Breast epithelium (tissue), 4 donors: ENCODE measurements at regions not wholly inside any gene's neighbourhood (a gene's known extent, or its start where the extent isn't known, plus 50 kb on each side); places are given as distances from the start of the nearest gene placed in this dataset.

Source experiments
- DNase-seq, 2 donors: peaks; one replicate each; pipeline ENCODE4 v3.0.0-alpha.2; 2019; ENCODE audit warnings: low spot score in 2 of 2
- H3K27ac ChIP-seq, 2 donors: fragments of 200-600 bp; sonication (generic) in 1 of 2; one replicate each; pipeline ENCODE4 v1.5.1; 2016 to 2019; ENCODE audit warnings: mild to moderate bottlenecking in 1 of 2
- H3K27me3 ChIP-seq, 2 donors: fragments of 200-600 bp; sonication (generic) in 1 of 2; one replicate each; pipeline versions ENCODE4 v1.5.1 to v1.6.0; 2017 to 2019; ENCODE audit warnings: control low read depth in 1 of 2, mild to moderate bottlenecking in 1 of 2
- H3K36me3 ChIP-seq: fragments of 200-600 bp; one replicate; pipeline ENCODE4 v1.5.1; 2019
- H3K4me1 ChIP-seq, 2 donors: fragments of 200-600 bp; sonication (generic); one replicate each; pipeline ENCODE4 v1.5.1; 2016 to 2019; ENCODE audit warnings: control low read depth in 1 of 2
- H3K4me3 ChIP-seq, 3 donors: fragments of 200-600 bp; sonication (generic); 1 replicate in 2 of 3; 2 replicates in 1 of 3; pipeline ENCODE4 v1.5.1; 2016 to 2019; ENCODE audit warnings: mild to moderate bottlenecking in 3 of 3, moderate library complexity in 2 of 3
- H3K9me3 ChIP-seq, 2 donors: fragments of 200-600 bp; sonication (generic) in 1 of 2; one replicate each; pipeline ENCODE4 v1.5.1; 2016 to 2019; ENCODE audit warnings: control low read depth in 1 of 2
- CTCF ChIP-seq, 3 donors: fragments of 450-650 bp; IDR thresholded peaks; one replicate each; pipeline ENCODE4 v1.5.1; 2016 to 2017; ENCODE audit warnings: antibody characterized with exemption in 3 of 3, mild to moderate bottlenecking in 3 of 3, moderate library complexity in 3 of 3
- POLR2A ChIP-seq: fragments of 450-650 bp; IDR thresholded peaks from one replicate; pipeline ENCODE4 v1.6.1; 2016; ENCODE audit warnings: antibody characterized with exemption, mild to moderate bottlenecking, moderate library complexity
- POLR2AphosphoS5 ChIP-seq, 3 donors: sonication (generic); formaldehyde crosslinking; IDR thresholded peaks; one replicate each; pipeline ENCODE4 v1.6.1; 2017; ENCODE audit warnings: antibody characterized with exemption in 3 of 3
- intact Hi-C: fragments of 100-400 bp; cut with DNase I; formaldehyde crosslinking; loops from one replicate; pipeline ENCODE4 v1.15.1; 2023; ENCODE audit warnings: low total_unique reads

- Histone ChIP-seq H3K27me3 (no peaks in the 10 kb centered on the region), H3K4me1 (no peaks in the 10 kb centered on the region), H3K36me3 (no peaks in the 10 kb centered on the region), H3K9me3 (no peaks in the 10 kb centered on the region), H3K27ac (no peak overlapping the region), H3K4me3 (no peak overlapping the region)
- no peak for TF ChIP-seq CTCF (IDR thresholded peaks at IDR 0.05)
- TF ChIP-seq POLR2A: no peak
- no peak for TF ChIP-seq POLR2AphosphoS5 (IDR thresholded peaks at IDR 0.05)
- no peak for DNase-seq
- intact Hi-C loops: loop anchor here (10.0 kb wide), 1 partner anchor 1709 kb away; no protein-coding TSS in a partner anchor
These were observed 77.6 kb upstream of the PGBD5 start for GRCh38 chr1:230503726-230504125.

- peaks cover 0 to 5% of the 10 kb centered on the region in 2 donors for H3K27me3 ChIP-seq
- no peaks in the 10 kb centered on the region for H3K4me1 ChIP-seq
- H3K36me3 ChIP-seq: no peaks in the 10 kb centered on the region
- TF ChIP-seq CTCF (IDR thresholded peaks at IDR 0.05): no peak
- TF ChIP-seq POLR2AphosphoS5 (IDR thresholded peaks at IDR 0.05): no peak
- no peak for TF ChIP-seq POLR2A
- no peak for DNase-seq
- intact Hi-C loops: loop anchor here (10.0 kb wide), 1 partner anchor 1708 kb away; no protein-coding TSS in a partner anchor
- H3K27ac ChIP-seq: no peak overlapping the region
- no peaks in the 10 kb centered on the region for H3K9me3 ChIP-seq
- no peak overlapping the region for H3K4me3 ChIP-seq
These were observed 76.9 kb upstream of the PGBD5 start for GRCh38 chr1:230502996-230503395.

- intact Hi-C loops: loop anchor here (10.0 kb wide), 1 partner anchor 1708 kb away; no protein-coding TSS in a partner anchor
- H3K9me3 ChIP-seq: no peaks in the 10 kb centered on the region
- H3K4me3 ChIP-seq: no peak overlapping the region
- no peaks in the 10 kb centered on the region for H3K36me3 ChIP-seq
- H3K27me3 ChIP-seq: peaks cover 0 to 11% of the 10 kb centered on the region in 2 donors
- no peak for TF ChIP-seq POLR2AphosphoS5 (IDR thresholded peaks at IDR 0.05)
- no peak for TF ChIP-seq CTCF (IDR thresholded peaks at IDR 0.05)
- TF ChIP-seq POLR2A: no peak
- no peak overlapping the region for H3K27ac ChIP-seq
- no peaks in the 10 kb centered on the region for H3K4me1 ChIP-seq
- DNase-seq: no peak
These were observed 76.2 kb upstream of the PGBD5 start for GRCh38 chr1:230502306-230502705.

DNA sequence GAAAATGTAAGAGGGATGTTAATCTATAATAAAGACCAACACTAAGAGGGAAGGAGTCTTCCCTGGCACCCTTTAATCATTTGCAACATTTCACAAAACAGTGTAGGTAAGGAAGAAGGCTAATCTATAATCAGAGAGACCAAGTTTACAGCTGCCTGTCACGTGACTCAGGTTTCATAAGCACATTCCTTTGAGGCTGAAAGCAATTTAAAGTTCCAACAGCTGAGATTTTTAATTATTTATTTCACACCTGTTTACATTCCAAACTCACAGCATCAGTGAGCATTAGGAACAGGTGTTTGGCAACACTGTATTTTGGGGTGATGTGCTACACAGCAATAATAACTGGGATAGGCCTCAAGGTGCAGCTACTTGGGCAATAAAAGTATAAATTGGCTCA lies 75.7 kb upstream of the PGBD5 start:
- no peaks in the 10 kb centered on the region for H3K36me3 ChIP-seq
- intact Hi-C loops: loop anchor here (10.0 kb wide), 1 partner anchor 1707 kb away; no protein-coding TSS in a partner anchor
- DNase-seq: no peak
- no peak overlapping the region for H3K27ac ChIP-seq
- peaks cover 0 to 11% of the 10 kb centered on the region in 2 donors for H3K27me3 ChIP-seq
- no peak for TF ChIP-seq CTCF (IDR thresholded peaks at IDR 0.05)
- TF ChIP-seq POLR2AphosphoS5 (IDR thresholded peaks at IDR 0.05): no peak
- no peak for TF ChIP-seq POLR2A
- no peak overlapping the region for H3K4me3 ChIP-seq
- H3K9me3 ChIP-seq: no peaks in the 10 kb centered on the region
- H3K4me1 ChIP-seq: no peaks in the 10 kb centered on the region

DNA sequence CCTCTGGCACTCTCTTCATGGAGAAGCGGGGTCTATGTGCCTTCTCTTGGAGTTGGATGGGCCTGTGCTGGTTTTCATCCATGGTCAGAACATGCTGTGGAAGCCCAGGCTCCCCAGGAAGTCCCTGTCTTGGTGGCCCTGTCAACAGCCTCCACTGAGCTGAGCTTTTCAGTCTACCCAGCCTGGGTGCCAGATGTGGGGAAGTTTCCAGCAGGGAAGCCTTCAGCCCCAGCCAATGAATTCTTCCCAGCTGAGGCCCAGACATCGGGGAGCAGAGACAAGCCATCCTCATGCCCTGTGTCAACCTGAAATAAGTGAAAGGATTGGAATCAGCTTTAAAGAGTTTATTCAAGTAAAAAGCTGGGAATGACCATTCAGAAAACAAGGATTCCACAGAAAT lies 75.1 kb upstream of the PGBD5 start:
- intact Hi-C loops: loop anchor here (10.0 kb wide), 1 partner anchor 1706 kb away; no protein-coding TSS in a partner anchor
- no peak for DNase-seq
- TF ChIP-seq CTCF (IDR thresholded peaks at IDR 0.05): no peak
- Histone ChIP-seq H3K36me3 (no peaks in the 10 kb centered on the region), H3K4me1 (no peaks in the 10 kb centered on the region), H3K27ac (no peak overlapping the region), H3K9me3 (no peaks in the 10 kb centered on the region), H3K4me3 (no peak overlapping the region), H3K27me3 (peaks cover 0 to 11% of the 10 kb centered on the region in 2 donors)
